GM23338 (cell line): ENCODE measurements at regions not wholly inside any gene's neighbourhood (a gene's known extent, or its start where the extent isn't known, plus 50 kb on each side); places are given as distances from the start of the nearest gene placed in this dataset.

Experiments used
- ATAC-seq: fragments of 200-7000 bp; cut with Tn5 transposase; 3 replicates; pipeline ENCODE4 v1.9.1; 2020
- DNase-seq: peaks from one replicate; pipeline ENCODE4 v3.0.0-alpha.2; 2015; ENCODE audit warnings: low spot score
- H2AFZ ChIP-seq: fragments of 200-600 bp; sonication (generic); 2 replicates; pipeline ENCODE4 v1.8.0; 2016; ENCODE audit warnings: antibody characterized with exemption, mild to moderate bottlenecking, moderate library complexity
- H3F3A ChIP-seq: fragments of 200-600 bp; sonication (generic); replicated peaks from 2 replicates; pipeline ENCODE4 v1.8.0; 2017; ENCODE audit warnings: antibody characterized with exemption, mixed run types, low read depth
- H3K27ac ChIP-seq: fragments of 200-600 bp; sonication (generic); 2 replicates; pipeline ENCODE4 v1.6.1; 2016; ENCODE audit warnings: low read depth
- H3K27me3 ChIP-seq: fragments of 200-600 bp; sonication (generic); 2 replicates; pipeline ENCODE4 v1.8.0; 2016; ENCODE audit warnings: mild to moderate bottlenecking, mixed run types, moderate library complexity; ENCODE audit not compliant: insufficient read depth
- H3K36me3 ChIP-seq: fragments of 200-600 bp; sonication (generic); 2 replicates; pipeline ENCODE4 v1.8.0; 2016; ENCODE audit warnings: mild to moderate bottlenecking; ENCODE audit not compliant: insufficient read depth
- H3K4me1 ChIP-seq: fragments of 200-600 bp; sonication (generic); 2 replicates; pipeline ENCODE4 v1.8.0; 2016; ENCODE audit warnings: mild to moderate bottlenecking, moderate library complexity; ENCODE audit not compliant: insufficient read depth
- H3K4me2 ChIP-seq: fragments of 200-600 bp; sonication (generic); 2 replicates; pipeline ENCODE4 v1.7.1; 2017; ENCODE audit warnings: mixed run types
- H3K4me3 ChIP-seq: fragments of 200-600 bp; sonication (generic); 2 replicates; pipeline ENCODE4 v1.6.1; 2016; ENCODE audit warnings: mixed run types
- H3K79me2 ChIP-seq: fragments of 200-600 bp; sonication (generic); replicated peaks from 2 replicates; pipeline ENCODE4 v1.8.0; 2017; ENCODE audit warnings: mild to moderate bottlenecking; ENCODE audit not compliant: insufficient read depth
- H3K9me2 ChIP-seq: fragments of 200-600 bp; sonication (generic); 2 replicates; pipeline ENCODE4 v1.8.0; 2017; ENCODE audit not compliant: insufficient read depth
- H4K20me1 ChIP-seq: fragments of 200-600 bp; sonication (generic); replicated peaks from 2 replicates; pipeline ENCODE4 v1.8.0; 2017; ENCODE audit warnings: mild to moderate bottlenecking; ENCODE audit not compliant: insufficient read depth
- H3K27ac Mint-ChIP-seq: 2 replicates; pipeline ENCODE4 v1.8.0; 2020; ENCODE audit warnings: inconsistent platforms, mild to moderate bottlenecking, moderate library complexity, mixed read lengths
- H3K27me3 Mint-ChIP-seq: 3 replicates; pipeline ENCODE4 v1.8.0; 2022; ENCODE audit warnings: low read depth, mild to moderate bottlenecking, moderate library complexity, mixed read lengths, inconsistent platforms; ENCODE audit not compliant: insufficient read depth, poor library complexity
- H3K36me3 Mint-ChIP-seq: 3 replicates; pipeline ENCODE4 v1.8.0; 2021; ENCODE audit warnings: low read depth, mild to moderate bottlenecking, inconsistent platforms, moderate library complexity, mixed read lengths
- H3K4me1 Mint-ChIP-seq: 3 replicates; pipeline ENCODE4 v1.8.0; 2020; ENCODE audit warnings: mild to moderate bottlenecking, inconsistent platforms, mixed read lengths
- H3K4me3 Mint-ChIP-seq: 3 replicates; pipeline ENCODE4 v1.8.0; 2021; ENCODE audit warnings: moderate library complexity, mild to moderate bottlenecking, inconsistent platforms, mixed read lengths
- H3K9me3 Mint-ChIP-seq: 3 replicates; pipeline ENCODE4 v1.8.0; 2020; ENCODE audit warnings: moderate library complexity, mild to moderate bottlenecking, inconsistent platforms, mixed read lengths
- CTCF ChIP-seq, 2 experiments: fragments of 200-600 bp in 1 of 2; sonication (generic) in 1 of 2; conservative IDR thresholded peaks; 2 replicates each; pipeline versions ENCODE4 v1.5.1 to v1.6.1; 2016 to 2017; ENCODE audit warnings: antibody characterized with exemption in 2 of 2, low read depth in 2 of 2, mild to moderate bottlenecking in 2 of 2, moderate library complexity in 1 of 2
- EZH2 ChIP-seq: fragments of 200-600 bp; sonication (generic); IDR thresholded peaks from one replicate; pipeline ENCODE4 v1.8.0; 2017; ENCODE audit warnings: antibody characterized with exemption, mild to moderate bottlenecking, low read depth; ENCODE audit not compliant: unreplicated experiment
- EZH2phosphoT487 ChIP-seq: fragments of 200-600 bp; sonication (generic); IDR thresholded peaks from one replicate; pipeline ENCODE4 v1.8.1; 2018; ENCODE audit warnings: antibody characterized with exemption; ENCODE audit not compliant: unreplicated experiment
- JUNB ChIP-seq: IDR thresholded peaks from one replicate; pipeline ENCODE4 v1.6.1; 2016; ENCODE audit warnings: antibody characterized with exemption; ENCODE audit not compliant: unreplicated experiment
- NANOG ChIP-seq: IDR thresholded peaks from 2 replicates; pipeline ENCODE4 v1.6.1; 2016; ENCODE audit warnings: antibody characterized with exemption, borderline replicate concordance
- POLR2AphosphoS5 ChIP-seq: IDR thresholded peaks from 2 replicates; pipeline ENCODE4 v1.6.1; 2016; ENCODE audit warnings: antibody characterized with exemption, low read depth
- REST ChIP-seq: IDR thresholded peaks from one replicate; pipeline ENCODE4 v1.6.1; 2018; ENCODE audit warnings: antibody characterized with exemption; ENCODE audit not compliant: unreplicated experiment
- STAT1 ChIP-seq: IDR thresholded peaks from one replicate; pipeline ENCODE4 v1.6.1; 2016; ENCODE audit warnings: antibody characterized with exemption; ENCODE audit not compliant: unreplicated experiment
- ZNF331 ChIP-seq: fragments of 250-450 bp; sonication (Bioruptor Pico); IDR thresholded peaks from 2 replicates; pipeline ENCODE4 v1.5.0; 2020; ENCODE audit warnings: low read depth, mild to moderate bottlenecking, moderate library complexity
- TF ChIP-seq, protein P1 (sequence below): IDR thresholded peaks from 2 replicates; pipeline ENCODE4 v1.6.1; 2016; ENCODE audit warnings: antibody characterized with exemption

- H3K4me3 Mint-ChIP-seq, result no peak overlapping the region
- DNase-seq, result no peak
- no peaks in the 10 kb centered on the region; the same call in 2 of the 3 replicates for H3K9me3 Mint-ChIP-seq
- Histone ChIP-seq H3F3A (no peaks in the 10 kb centered on the region), H3K9me2 (no peaks in the 10 kb centered on the region), H3K27ac (no peak overlapping the region), H3K4me2 (no peak overlapping the region), H3K4me3 (no peak overlapping the region), H3K4me1 (no peaks in the 10 kb centered on the region), H3K27me3 (no peaks in the 10 kb centered on the region), H4K20me1 (no peaks in the 10 kb centered on the region), H3K36me3 (no peaks in the 10 kb centered on the region), H3K79me2 (no peaks in the 10 kb centered on the region), H2AFZ (no peak overlapping the region)
- TF ChIP-seq POLR2AphosphoS5 (no peak), JUNB (no peak), ZNF331 (CRISPR knock-in tag) (no peak), NANOG (no peak), EZH2phosphoT487 (no peak), REST (no peak), EZH2 (no peak)
- no peak for ATAC-seq
- no peak overlapping the region for H3K27ac Mint-ChIP-seq
- peaks cover 3% of the 10 kb centered on the region for H3K27me3 Mint-ChIP-seq
- H3K36me3 Mint-ChIP-seq, result no peaks in the 10 kb centered on the region
- no peaks in the 10 kb centered on the region for H3K4me1 Mint-ChIP-seq
Measured at GRCh38 chr16:65327346-65327745, 205.5 kb upstream of the CDH11 start.

DNA sequence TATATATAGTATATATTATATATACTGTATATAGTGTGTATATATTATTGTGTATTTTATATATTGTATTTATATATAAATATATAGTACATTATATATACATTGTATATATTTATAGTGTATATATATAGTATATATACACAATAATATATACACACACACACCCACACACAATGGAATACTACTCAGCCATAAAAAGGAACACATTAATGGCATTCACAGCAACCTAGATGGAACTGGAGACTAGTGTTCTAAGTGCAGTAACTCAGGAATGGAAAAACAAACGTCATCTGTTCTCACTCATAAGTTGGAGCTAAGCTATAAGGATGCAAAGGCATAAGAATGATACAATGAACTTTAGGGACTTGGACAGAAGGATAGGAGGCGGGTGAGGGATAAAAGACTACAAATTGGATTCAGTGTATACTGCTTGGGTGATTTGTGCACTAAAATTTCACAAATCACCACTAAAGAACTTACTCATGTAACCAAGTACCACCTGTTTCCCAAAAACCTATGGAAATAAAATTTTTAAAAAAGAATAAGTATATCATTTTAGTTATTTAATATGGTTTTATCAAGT, 201.9 kb upstream of the CDH11 start:
- no peak for TF ChIP-seq EZH2phosphoT487
- no peak for TF ChIP-seq ZNF331 (CRISPR knock-in tag)
- TF ChIP-seq NANOG, result no peak
- TF ChIP-seq JUNB, result no peak
- TF ChIP-seq EZH2, result no peak
- no peak for TF ChIP-seq REST
- TF ChIP-seq, protein P1, sequence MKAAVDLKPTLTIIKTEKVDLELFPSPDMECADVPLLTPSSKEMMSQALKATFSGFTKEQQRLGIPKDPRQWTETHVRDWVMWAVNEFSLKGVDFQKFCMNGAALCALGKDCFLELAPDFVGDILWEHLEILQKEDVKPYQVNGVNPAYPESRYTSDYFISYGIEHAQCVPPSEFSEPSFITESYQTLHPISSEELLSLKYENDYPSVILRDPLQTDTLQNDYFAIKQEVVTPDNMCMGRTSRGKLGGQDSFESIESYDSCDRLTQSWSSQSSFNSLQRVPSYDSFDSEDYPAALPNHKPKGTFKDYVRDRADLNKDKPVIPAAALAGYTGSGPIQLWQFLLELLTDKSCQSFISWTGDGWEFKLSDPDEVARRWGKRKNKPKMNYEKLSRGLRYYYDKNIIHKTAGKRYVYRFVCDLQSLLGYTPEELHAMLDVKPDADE, result no peak
- no peak for TF ChIP-seq POLR2AphosphoS5
- no peak for TF ChIP-seq STAT1
- no peak for TF ChIP-seq CTCF (conservative IDR thresholded peaks at IDR 0.05; ENCODE audit: low read depth in 2 of 2)
- Histone ChIP-seq H3K4me3 (no peak overlapping the region), H3K9me2 (no peaks in the 10 kb centered on the region), H3K27ac (no peak overlapping the region), H3K79me2 (no peaks in the 10 kb centered on the region), H3K36me3 (no peaks in the 10 kb centered on the region), H3K4me1 (peaks cover 11% of the 10 kb centered on the region), H3F3A (no peaks in the 10 kb centered on the region; the same call in none of the 2 replicates), H4K20me1 (no peaks in the 10 kb centered on the region), H3K4me2 (no peak overlapping the region), H2AFZ (no peak overlapping the region), H3K27me3 (no peaks in the 10 kb centered on the region)
- H3K27ac Mint-ChIP-seq, result no peak overlapping the region
- H3K4me1 Mint-ChIP-seq, result peaks cover 12% of the 10 kb centered on the region
- ATAC-seq (no peak), DNase-seq (no peak)
- H3K27me3 Mint-ChIP-seq, result no peaks in the 10 kb centered on the region
- no peaks in the 10 kb centered on the region; the same call in 2 of the 3 replicates for H3K9me3 Mint-ChIP-seq
- no peaks in the 10 kb centered on the region for H3K36me3 Mint-ChIP-seq
- H3K4me3 Mint-ChIP-seq, result no peak overlapping the region
